Sigmoid colon (tissue), 6 donors: ENCODE measurements at regions not wholly inside any gene's neighbourhood (a gene's known extent, or its start where the extent isn't known, plus 50 kb on each side); places are given as distances from the start of the nearest gene placed in this dataset.

ENCODE experiments used
- DNase-seq: peaks from one replicate; pipeline ENCODE4 v3.0.0-alpha.2; 2019
- H3K27ac ChIP-seq, 4 donors: fragments of 200-600 bp; sonication (generic); one replicate each; pipeline ENCODE4 v1.5.1; 2016 to 2019; ENCODE audit warnings: mild to moderate bottlenecking in 1 of 4
- H3K27me3 ChIP-seq, 3 donors: fragments of 200-600 bp; sonication (generic); one replicate each; pipeline ENCODE4 v1.5.1; 2019; ENCODE audit warnings: mild to moderate bottlenecking in 1 of 3
- H3K36me3 ChIP-seq, 4 donors: fragments of 200-600 bp; sonication (generic); one replicate each; pipeline ENCODE4 v1.5.1; 2016 to 2019
- H3K4me1 ChIP-seq, 4 donors: fragments of 200-600 bp; sonication (generic); one replicate each; pipeline ENCODE4 v1.5.1; 2017 to 2019
- H3K4me3 ChIP-seq, 4 donors: fragments of 200-600 bp; sonication (generic); one replicate each; pipeline ENCODE4 v1.5.1; 2017 to 2019; ENCODE audit warnings: mild to moderate bottlenecking in 2 of 4, moderate library complexity in 1 of 4
- H3K9me3 ChIP-seq, 4 donors: fragments of 200-600 bp in 3 of 4; sonication (generic) in 3 of 4; one replicate each; pipeline versions ENCODE4 v1.5.1 to v1.6.1; 2013 to 2019
- EP300 ChIP-seq, 4 donors: sonication (generic); formaldehyde crosslinking; IDR thresholded peaks; one replicate each; pipeline ENCODE4 v1.6.1; 2017; ENCODE audit warnings: antibody characterized with exemption in 4 of 4
- POLR2A ChIP-seq, 2 donors: fragments of 450-650 bp; IDR thresholded peaks; one replicate each; pipeline ENCODE4 v1.6.1; 2016; ENCODE audit warnings: antibody characterized with exemption in 2 of 2, mild to moderate bottlenecking in 2 of 2, moderate library complexity in 2 of 2
- POLR2AphosphoS5 ChIP-seq, 4 donors: sonication (generic); formaldehyde crosslinking; IDR thresholded peaks; one replicate each; pipeline ENCODE4 v1.6.1; 2017; ENCODE audit warnings: antibody characterized with exemption in 4 of 4
- WGBS, 2 donors: extraction: QIAGEN DNeasy Blood & Tissue Kit; methylation state at CpG; one replicate each; pipeline ENCODE4 v1.1.7; 2013; 5-methylcytosine and 5-hydroxymethylcytosine counted together
- intact Hi-C: fragments of 100-400 bp; cut with DNase I; formaldehyde crosslinking; loops from one replicate; pipeline ENCODE4 v1.15.1; 2023
- TF ChIP-seq, protein P1 (sequence below), 4 experiments: fragments of 450-650 bp in 3 of 4; fragments of 200-600 bp in 1 of 4; IDR thresholded peaks; one replicate each; pipeline ENCODE4 v1.5.1; 2016 to 2019; ENCODE audit warnings: antibody characterized with exemption in 4 of 4, mild to moderate bottlenecking in 3 of 4, moderate library complexity in 2 of 4
- donor health status: healthy with polysubstance abuse.
- donor health status: healthy.

DNA sequence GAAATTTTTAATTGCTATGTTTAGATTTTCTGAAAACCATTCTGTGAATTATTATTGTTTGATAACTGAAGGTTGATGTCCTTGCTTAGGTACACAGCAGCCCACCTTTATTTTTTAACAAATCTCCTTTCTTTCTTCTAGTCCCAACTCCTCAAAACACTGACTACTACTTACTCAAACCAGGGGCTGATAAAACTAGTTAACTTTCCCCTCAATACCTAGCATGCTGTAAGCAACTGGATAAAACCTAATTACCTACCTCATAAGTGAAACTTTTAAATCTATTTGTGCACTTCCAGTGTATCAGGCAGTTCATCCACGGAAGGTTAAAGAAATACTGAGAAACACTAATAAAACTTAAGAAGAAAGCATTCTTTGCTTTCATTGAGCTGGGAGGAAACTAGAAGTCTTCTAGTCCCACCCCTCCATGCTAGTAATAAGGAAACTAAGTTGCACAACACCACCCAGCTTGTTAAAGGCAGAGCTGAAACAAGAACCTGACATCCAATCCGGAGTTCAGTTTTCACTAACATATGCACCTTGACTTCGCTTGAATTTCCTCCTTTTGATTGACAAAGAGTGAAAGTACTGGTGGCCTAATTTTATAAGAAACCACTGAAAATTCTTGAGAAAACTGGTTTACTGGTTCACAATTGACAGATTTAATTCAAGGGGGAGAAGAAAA is 180.2 kb upstream of the TET2 start:
- Histone ChIP-seq H3K27ac (no peak overlapping the region), H3K4me1 (no peaks in the 10 kb centered on the region), H3K4me3 (no peak overlapping the region), H3K27me3 (no peaks in the 10 kb centered on the region), H3K36me3 (no peaks in the 10 kb centered on the region), H3K9me3 (peaks cover 0 to 4% (median 0%) of the 10 kb centered on the region in 4 donors)
- intact Hi-C loops: no loop called here
- no peak for TF ChIP-seq POLR2A (IDR thresholded peaks at IDR 0.05)
- TF ChIP-seq POLR2AphosphoS5 (IDR thresholded peaks at IDR 0.05): no peak
- TF ChIP-seq, protein P1, sequence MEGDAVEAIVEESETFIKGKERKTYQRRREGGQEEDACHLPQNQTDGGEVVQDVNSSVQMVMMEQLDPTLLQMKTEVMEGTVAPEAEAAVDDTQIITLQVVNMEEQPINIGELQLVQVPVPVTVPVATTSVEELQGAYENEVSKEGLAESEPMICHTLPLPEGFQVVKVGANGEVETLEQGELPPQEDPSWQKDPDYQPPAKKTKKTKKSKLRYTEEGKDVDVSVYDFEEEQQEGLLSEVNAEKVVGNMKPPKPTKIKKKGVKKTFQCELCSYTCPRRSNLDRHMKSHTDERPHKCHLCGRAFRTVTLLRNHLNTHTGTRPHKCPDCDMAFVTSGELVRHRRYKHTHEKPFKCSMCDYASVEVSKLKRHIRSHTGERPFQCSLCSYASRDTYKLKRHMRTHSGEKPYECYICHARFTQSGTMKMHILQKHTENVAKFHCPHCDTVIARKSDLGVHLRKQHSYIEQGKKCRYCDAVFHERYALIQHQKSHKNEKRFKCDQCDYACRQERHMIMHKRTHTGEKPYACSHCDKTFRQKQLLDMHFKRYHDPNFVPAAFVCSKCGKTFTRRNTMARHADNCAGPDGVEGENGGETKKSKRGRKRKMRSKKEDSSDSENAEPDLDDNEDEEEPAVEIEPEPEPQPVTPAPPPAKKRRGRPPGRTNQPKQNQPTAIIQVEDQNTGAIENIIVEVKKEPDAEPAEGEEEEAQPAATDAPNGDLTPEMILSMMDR (IDR thresholded peaks at IDR 0.05): no peak
- no peak for TF ChIP-seq EP300 (IDR thresholded peaks at IDR 0.05)
- DNase-seq: no peak
- WGBS, 2 donors: 4 to 19% methylated on average over 3 of the region's 3 CpGs

DNA sequence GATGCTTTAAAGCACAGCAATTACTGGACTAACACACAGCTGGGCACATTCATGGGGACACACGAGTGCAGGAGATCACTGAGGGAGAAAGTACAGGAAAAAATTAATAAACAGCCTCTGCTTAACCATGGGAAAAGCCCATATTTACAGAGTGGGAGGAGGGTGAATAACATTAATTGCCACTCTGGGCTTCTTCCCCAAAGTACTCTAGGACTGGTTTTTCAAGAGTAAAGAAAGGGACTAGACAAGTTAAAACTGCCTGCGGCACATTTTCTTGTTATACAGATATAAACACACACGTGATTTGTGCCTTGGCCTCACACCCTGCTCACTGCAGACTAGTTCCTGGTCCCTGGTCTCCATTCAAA is 179.7 kb upstream of the TET2 start:
- no peak overlapping the region for H3K27ac ChIP-seq

DNA sequence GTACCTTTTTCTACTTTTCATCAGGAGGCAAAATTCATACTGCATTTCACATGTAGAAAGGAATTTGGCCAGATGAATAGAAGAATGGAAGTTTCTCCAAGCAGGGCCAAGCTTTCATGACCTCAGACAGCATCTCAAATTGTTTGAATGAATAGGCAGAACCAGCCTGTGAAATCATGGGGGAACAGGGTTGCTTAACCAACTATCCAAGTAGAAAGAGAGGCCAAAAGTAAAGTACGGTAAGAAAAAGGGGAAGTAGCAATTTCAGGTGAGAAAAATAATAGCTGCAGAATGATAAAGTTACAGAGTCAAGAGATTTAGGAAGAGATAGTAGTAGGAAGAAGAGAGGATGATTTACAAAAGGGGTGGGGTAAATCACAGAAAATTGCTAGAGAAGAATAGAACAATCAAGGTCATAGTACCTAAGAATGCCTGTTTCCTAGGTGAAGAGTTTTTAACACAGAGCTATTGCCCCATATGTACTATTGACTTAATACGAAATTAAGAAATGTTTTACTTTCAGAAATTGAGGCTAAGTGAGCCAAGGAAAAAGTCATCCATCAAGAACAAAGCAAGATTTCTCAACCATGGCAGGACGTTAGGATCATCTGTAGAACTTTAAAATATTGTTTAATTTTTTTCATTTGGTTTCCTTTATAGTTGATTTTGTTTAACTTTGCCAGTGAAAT is 177.1 kb upstream of the TET2 start:
- no peaks in the 10 kb centered on the region for H3K9me3 ChIP-seq
- intact Hi-C loops: no loop called here
- H3K36me3 ChIP-seq: no peaks in the 10 kb centered on the region
- no peak for DNase-seq
- no peaks in the 10 kb centered on the region for H3K4me1 ChIP-seq
- no peak overlapping the region for H3K27ac ChIP-seq
- H3K27me3 ChIP-seq: no peaks in the 10 kb centered on the region
- 64 to 65% methylated on average over 3 of the region's 3 CpGs for WGBS, 2 donors
- no peak overlapping the region for H3K4me3 ChIP-seq
- TF ChIP-seq, protein P1 (IDR thresholded peaks at IDR 0.05): no peak
- TF ChIP-seq EP300 (IDR thresholded peaks at IDR 0.05) (no peak), POLR2AphosphoS5 (IDR thresholded peaks at IDR 0.05) (no peak)

More for the DNA sequence above, 179.7 kb upstream of the TET2 start:
- intact Hi-C loops: no loop called here
- no peaks in the 10 kb centered on the region for H3K36me3 ChIP-seq
- H3K4me1 ChIP-seq: no peaks in the 10 kb centered on the region
- H3K27me3 ChIP-seq: no peaks in the 10 kb centered on the region
- DNase-seq: no peak
- H3K4me3 ChIP-seq: no peak overlapping the region
- TF ChIP-seq, protein P1 (IDR thresholded peaks at IDR 0.05): no peak
- no peak for TF ChIP-seq POLR2AphosphoS5 (IDR thresholded peaks at IDR 0.05)
- TF ChIP-seq EP300 (IDR thresholded peaks at IDR 0.05): no peak
- TF ChIP-seq POLR2A (IDR thresholded peaks at IDR 0.05): no peak
- H3K9me3 ChIP-seq: no peaks in the 10 kb centered on the region
- WGBS, 2 donors: 3 to 25% methylated on average over 3 of the region's 3 CpGs

DNA sequence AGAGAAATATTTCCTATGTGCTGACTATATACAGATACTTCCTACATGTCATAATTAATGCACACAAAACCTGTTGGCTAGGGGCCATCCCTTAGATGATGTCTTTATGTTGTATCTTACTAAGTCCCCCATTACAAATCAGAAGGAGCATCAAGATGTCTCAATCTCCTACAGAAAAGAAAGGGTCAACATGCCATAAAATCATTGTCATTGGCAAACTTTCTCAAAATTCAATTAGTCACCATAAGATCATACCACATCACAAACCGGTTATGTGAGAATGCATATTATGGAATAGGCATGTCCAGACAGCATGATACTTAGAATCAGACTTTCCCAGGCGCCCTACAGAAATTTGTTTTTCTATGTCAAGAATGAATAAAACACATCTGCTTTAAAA is 175.2 kb upstream of the TET2 start:
- 53 to 72% methylated on average over 2 of the region's 2 CpGs for WGBS, 2 donors
- no peak for DNase-seq
- no peaks in the 10 kb centered on the region for H3K36me3 ChIP-seq
- no peaks in the 10 kb centered on the region for H3K27me3 ChIP-seq
- H3K4me3 ChIP-seq: no peak overlapping the region
- TF ChIP-seq POLR2AphosphoS5 (IDR thresholded peaks at IDR 0.05): no peak
- TF ChIP-seq POLR2A (IDR thresholded peaks at IDR 0.05): no peak
- TF ChIP-seq EP300 (IDR thresholded peaks at IDR 0.05): no peak
- TF ChIP-seq, protein P1 (IDR thresholded peaks at IDR 0.05): no peak
- H3K27ac ChIP-seq: no peak overlapping the region
- no peaks in the 10 kb centered on the region for H3K9me3 ChIP-seq
- intact Hi-C loops: no loop called here
- no peaks in the 10 kb centered on the region for H3K4me1 ChIP-seq
